Dedifferentiated amniotic fluid mesenchymal stem cell (primary cell): ENCODE measurements at regions not wholly inside any gene's neighbourhood (a gene's known extent, or its start where the extent isn't known, plus 50 kb on each side); places are given as distances from the start of the nearest gene placed in this dataset.

Experiments used
- DNase-seq: peaks from one replicate; pipeline ENCODE4 v3.0.0-alpha.2; 2016; ENCODE audit errors: extremely low spot score

DNA sequence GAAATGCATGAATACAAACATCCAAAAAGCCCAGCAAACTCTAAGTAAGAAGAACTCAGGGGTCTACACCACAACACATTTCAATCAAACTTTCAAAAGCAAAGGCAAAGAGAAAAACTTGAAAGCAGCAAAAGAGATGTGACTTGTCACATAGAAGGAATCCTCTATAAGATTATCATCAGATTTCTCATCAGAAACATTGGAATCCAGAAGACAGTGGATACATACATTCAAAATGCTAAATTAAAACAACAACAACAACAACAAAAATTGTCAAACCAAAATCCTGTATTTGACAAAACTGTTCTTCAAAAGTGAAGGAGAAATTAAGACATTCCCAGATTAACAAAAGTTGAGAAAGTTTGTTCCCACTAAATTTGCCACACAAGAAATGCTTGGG is 362.7 kb downstream of the ZNF608 start:
- no peak for DNase-seq

DNA sequence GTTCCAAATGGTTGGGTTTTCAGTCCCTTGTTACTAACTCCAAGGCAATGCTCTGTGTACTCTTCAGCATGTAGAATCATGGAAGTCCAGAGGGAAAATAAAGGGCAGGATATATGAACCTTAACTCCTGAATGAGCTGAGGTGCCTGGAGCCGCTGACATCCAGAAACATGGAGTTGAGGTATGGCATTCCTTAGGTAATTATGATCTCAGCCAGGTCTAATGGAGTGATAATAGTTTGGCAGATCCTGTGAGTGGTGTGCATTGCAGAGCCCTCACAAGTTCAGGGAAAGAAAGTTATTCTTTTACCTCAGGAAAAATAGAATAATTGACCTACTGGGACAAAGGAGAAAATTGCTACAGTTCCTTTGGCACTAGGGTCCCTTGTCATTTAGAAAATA is 369.1 kb downstream of the ZNF608 start:
- DNase-seq, result no peak

DNA sequence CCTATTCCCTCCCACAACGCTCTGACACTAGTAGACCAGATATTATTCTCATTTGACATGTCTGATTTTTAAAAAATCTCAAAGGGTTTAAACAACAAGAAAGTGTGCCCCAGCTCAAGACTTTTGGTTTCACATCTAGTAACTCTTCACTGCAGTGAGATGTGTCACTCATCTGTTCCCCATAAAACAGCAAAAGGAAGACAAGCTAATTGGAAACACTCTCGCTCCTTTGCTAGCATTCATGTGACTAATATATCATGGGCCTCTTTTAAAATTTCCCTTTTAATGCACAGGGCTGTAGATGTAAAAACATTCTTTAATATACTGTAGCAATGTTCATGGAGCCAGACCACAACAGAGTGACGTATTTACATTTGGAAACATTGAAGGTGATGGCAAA is 372.6 kb downstream of the ZNF608 start:
- DNase-seq, result no peak

DNA sequence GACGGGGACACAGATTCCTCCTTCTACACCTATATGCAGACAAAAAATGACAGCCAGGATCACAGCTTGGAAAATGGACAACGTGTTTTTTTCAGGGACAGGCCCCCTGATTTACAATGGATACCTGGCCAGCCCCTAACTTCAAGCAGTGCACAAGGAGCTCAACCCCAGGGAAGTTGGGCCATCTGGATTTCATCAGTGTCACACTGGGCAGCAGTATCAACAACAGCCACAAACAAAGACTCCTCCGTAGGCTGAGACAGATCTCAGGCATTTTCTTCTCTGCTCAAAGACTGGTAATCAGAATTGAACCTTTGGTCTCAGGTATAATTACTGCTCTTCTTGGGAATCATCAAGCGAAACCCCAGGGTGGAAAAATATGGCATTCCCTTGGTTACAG is 374.0 kb downstream of the ZNF608 start:
- no peak for DNase-seq

DNA sequence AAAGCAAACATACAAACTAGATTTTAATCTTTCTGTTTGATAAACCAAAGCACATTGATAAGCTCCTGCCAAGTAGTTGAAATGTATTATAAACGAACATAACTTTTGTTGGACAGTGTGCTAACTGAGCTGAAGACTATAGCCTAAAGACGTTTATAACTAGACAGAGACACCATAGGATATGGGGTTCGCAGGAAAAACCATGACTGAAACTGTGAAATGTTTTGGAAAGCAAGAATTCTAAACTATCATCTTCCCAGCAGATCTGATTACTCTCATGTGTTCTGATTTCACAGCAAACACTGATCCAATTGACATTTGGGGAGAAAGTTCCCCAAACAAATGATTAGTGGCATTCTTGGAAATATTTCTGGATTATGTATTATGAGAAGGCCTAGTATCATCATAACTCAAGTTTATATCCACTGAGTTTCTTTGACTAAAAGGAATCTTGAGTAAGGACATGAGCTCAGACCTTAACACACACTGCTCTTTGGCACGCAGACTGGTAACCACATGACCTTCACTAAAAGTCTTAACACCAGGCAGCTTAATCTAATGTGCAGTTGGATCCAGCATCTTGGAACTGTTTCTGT is 375.2 kb downstream of the ZNF608 start:
- DNase-seq, result no peak

DNA sequence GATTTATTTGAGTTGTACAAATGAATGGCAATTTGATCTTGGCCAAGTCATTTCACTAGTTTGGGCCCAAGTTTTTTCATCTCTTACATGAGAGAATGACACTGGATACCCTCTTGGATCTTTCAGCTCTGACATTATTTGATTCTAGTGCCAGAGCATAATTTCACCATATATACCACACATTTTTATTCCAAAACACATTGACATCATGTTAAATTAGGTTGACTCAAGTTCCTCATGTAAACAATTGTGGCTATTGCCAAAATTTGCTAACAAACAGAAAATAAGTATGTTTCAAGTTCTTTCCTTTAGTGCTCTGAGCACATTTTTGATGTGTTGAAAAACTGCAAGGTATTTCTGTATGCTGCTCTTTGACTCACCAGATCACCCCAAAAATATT is 375.8 kb downstream of the ZNF608 start:
- DNase-seq, result no peak

DNA sequence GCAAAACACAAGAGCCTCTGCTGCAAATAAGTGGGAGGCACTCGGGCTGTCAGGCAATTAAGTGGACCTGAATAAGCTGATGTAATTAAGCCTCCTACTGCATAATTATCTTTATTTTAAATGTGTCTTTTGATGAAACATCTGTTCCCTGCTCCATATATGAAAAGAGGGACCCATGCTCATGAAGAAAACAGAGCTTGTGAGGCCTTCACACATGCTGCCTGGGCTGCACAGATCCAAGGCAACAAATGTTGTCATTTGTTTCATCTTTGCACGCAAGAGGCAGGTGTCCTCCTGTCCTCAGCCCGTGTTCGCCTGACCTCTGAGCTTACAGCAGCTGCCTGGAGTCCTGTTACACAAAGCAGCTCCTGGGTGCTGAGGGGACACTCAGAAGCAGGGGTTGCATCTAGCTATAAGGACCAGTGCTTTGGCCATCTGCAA is 381.1 kb downstream of the ZNF608 start:
- DNase-seq, result no peak

DNA sequence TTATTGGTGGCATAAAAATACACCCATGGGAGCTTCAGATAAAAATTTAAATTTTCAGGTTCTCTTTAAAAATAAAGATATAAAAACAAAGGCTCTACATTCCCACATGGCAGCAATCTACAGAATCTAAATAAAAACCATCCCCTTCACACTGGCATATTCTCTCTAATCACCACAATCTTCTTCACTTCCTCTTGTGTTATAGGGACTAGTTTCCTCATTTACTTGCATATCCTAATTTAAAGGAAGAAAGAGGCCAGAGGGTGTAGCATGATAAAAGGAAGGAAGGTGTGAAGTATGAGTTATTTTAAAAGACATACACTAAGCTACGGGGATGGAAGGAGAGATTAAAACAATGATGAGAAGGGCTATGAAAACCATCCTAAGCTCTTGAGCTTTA is 390.5 kb downstream of the ZNF608 start:
- no peak for DNase-seq

DNA sequence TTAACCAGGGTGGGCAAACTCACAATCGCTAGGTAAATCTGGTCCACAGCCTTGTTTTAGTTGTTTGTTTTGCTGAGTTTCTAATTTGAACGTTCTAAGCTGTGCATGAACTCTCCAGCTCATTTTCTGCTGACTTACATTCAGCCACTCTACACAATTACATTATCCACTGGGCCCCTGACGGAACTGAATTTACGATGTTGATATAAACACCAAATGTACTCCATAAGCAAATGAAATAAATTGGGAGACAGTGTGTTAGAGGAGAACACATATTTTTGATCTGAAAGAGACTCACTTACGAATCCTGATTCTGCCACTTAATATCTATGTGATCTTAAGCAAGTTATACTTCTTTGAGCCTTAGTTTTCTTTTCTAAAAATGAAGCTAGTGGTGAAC is 393.4 kb downstream of the ZNF608 start:
- DNase-seq, result no peak

DNA sequence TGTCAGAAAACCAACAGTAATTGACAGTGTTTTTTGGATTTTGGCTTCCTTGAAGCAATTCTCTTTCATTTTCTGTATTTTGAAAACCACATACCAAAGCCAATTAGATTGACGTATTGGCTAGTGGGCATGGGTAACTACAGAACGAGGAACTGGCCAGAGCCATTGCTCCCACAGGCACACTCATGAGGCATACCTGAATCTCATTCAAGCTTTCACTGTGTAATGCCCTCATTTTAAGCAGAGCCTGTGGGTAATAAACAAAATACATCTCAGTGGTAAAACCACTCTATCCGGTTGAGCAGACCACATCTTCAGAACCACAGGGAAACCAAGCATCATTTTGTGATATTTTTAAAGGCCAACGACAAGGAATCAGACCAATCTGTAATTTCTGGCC is 394.1 kb downstream of the ZNF608 start:
- no peak for DNase-seq

DNA sequence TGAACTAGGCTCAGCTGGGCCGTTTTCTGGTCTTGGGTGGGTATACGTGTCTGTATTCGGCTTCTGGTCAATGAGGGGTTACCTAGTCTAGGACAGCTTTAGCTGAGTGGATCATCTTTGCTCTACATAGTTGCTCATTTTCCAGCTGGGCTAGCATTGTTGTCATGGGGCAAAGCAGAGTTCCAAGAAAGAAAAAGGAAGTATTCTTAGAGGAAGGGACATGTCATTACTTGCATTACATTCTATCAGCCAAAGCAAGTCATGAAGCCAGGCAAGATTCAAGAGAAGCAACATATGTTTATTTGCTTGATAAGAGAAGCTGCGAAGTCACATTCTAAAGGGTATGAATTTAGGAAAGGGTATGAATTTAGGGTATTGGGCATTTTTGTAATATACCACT is 396.5 kb downstream of the ZNF608 start:
- no peak for DNase-seq

DNA sequence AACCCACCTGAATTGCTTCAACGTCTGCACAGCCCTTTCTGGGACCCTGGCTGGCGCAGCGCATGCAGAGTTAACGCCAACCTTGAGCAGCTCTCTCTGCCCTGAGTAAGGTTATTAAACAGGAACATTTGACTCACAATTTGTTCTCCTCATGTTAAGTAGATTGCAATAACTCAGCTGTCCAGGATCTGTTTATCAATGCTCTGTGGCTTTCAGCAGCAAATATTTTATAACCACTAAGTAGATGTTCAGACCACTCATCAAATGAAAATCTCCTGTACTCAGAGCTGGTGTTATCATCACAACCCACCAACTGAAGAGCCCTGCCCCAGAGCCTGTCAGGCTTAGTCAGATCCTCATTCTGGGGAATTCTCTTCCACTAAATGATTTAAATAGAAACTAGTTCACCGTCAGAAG is 403.0 kb downstream of the ZNF608 start:
- DNase-seq, result peak; percentile 39

DNA sequence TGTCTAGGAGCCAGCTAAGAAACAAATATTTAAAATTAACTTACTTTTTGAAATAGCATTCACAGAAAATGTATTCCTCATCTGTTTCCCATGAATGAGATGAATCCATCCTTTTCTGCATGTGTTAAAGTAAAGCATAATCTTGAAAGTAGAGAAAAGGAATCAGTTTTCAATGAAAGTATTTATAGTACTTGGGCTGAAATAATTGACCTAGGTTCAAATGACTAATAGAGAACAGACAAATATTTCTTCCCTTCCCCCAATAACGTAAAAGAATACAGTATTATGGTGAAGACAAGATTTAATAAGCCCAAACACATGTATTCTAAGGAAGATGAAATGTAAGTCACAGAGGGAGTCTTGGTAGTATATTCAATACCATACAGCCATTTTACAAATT is 403.5 kb downstream of the ZNF608 start:
- no peak for DNase-seq

DNA sequence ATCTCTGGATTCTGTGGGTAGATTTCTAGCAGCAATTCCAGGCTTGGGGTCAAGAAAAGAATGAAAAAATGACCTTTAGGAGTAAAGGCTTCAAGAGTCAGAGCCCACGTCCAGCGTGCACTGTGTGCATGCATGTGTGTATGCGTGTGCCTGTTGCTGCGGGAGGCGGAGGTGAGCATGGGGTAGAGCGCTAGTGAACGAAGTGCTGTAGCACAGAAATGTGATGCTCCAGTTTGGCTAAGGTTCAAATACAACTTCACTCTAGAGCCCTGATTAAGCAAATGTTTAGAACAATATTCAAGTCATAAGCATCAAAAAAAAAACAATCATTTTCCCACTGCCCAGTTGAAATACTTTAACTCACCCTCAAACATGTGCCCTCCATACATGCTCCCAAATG is 403.9 kb downstream of the ZNF608 start:
- no peak for DNase-seq

DNA sequence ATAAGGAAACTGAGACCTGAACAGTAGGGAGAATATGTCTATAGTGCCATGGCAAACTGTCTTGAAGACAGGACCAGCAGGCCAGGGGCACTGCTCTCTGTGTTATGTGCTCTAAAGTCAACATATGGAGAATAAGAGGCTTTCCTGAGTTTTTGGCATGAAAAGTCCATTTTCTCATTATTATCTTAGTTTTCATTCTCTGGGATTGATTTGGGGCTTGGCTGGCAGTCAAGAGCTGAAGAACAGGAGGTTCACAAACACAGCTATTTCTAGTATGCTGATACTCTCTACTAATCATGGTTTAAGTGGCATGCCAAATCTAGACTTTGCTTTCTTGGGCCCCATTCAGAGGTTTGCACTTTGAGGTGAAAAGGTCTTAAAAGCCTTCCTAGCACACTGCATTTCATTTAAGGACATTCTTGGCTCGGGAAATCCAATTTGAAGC is 404.4 kb downstream of the ZNF608 start:
- DNase-seq, result peak; percentile 58

DNA sequence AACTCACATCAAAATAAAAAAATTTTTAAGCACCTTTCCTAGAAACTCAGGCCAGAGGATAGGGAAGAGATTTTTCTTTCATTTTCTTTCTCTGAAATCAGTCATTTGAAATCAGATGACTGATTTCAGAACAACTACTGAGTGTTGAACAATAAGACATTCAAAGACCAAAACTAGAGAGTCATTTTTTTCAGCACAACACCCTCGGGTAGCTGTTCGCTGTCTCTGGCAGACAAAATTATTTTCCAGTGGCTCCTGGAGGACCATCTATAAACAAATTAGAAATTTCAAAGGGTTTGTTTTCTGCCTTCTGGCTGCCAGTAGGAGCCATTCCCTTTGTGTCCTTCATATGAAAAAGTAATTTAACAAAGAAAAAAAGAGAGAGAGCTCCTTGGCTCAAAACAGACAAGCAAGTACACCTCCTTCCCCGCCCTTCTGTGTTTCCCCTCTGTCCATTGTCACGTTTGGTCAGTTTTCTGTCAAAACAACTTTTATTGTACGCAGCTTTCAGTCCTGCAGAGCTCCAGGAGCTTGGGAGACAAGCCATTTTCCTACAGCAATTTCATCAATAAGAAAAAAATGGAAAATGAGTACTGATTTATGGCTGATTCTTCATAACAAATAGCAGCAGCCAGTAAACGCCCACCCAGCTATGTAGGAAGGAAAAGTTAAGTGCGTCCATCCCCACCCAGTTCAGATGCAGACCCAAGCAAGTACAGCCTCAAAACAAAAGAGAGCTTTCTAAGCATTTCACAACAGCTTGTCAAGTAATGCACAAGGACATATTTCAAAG is 405.2 kb downstream of the ZNF608 start:
- DNase-seq, result no peak

DNA sequence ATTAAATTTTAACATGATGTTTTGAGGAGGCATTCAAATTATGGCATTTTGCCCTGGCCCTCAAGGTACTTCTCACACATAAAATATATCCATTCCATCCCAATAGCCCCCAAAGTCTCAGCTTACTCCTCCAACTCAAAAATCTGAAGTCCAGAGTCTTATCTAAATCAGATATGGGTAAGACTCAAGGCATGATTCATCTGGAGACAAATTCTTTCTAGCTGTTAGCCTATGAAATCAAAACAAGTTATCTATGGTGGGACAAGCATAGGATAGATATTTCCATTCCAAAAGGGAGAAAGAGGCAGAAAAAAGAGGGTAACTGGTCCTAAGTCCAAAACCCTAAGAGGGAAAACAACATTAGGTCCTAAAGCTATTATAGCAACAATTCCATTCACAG is 408.4 kb downstream of the ZNF608 start:
- no peak for DNase-seq

DNA sequence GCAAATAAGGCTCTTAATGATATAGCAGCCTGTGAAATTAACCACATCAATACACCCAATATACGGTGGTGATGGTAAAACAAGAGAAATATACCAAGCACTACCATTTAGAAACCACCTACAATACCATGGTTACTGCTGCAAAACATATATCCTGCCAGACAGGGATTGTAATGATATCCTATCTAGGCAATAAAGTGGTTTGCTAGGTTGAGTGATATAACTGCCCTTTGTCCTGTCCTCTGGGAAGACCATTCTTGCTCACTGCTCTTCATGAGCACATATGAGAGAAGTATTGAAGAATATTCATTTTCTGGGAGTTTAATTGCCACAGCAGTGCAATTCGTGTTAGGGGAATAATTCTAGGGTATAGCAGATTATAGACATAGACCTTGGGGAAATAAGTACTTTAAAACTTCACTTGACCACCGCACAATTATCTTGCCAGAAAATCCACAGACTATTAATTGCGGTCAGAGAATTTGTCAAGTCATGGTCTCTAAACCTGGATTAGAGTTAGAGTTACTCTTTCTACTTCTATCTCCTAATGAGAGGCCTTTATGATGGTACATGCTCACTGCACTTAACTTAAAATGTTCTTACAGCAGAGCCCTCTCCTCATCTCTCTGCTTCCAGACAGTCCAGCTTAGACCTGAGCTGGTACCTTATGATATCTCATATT is 413.0 kb downstream of the ZNF608 start:
- no peak for DNase-seq

DNA sequence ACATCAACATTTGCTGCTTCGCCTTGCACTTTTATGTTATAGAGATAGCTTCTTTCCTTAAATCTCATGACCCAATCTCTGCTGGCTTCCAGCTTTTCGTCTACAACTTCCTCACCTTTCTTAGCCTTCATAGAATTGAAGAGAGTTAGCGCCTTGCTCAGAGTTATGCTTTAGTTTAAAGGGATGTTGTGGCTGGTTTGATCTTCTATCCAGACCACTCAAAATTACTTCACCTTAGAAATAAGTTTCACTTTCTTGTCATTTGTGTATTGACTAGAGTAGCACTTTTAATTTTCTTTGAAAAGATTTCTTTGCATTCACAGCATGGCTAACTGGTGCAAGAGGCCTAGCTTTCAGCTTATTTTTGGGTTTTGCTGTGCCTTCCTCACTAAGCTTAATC is 414.2 kb downstream of the ZNF608 start:
- DNase-seq, result no peak

DNA sequence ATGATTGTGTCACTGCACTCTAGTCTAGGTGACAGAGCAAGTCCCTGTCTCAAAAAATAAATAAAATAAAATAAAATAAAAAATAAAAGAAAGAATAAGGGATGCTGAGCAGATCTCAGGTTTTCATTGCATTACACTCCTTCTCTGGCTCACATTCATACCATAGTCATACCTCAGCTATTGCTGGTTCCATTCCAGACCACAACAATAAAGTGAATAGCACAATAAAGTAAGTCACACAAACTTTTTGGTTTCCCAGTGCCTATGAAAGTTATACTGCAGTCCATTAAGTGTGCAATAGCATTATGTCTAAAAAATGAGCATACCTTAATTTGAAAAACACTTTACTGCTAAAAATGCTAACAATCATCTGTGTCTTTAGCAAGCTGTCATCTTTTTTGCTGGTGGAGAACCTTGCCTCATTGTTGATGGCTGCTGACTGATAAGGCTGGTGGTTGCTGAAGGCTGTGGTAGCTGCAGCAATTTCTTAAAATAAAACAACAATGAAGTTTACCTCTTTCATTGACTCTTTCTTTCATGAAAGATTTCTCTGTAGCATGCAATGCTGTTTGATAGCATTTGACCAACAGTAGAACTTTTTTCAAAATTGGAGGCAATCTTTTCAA is 415.7 kb downstream of the ZNF608 start:
- DNase-seq, result no peak

DNA sequence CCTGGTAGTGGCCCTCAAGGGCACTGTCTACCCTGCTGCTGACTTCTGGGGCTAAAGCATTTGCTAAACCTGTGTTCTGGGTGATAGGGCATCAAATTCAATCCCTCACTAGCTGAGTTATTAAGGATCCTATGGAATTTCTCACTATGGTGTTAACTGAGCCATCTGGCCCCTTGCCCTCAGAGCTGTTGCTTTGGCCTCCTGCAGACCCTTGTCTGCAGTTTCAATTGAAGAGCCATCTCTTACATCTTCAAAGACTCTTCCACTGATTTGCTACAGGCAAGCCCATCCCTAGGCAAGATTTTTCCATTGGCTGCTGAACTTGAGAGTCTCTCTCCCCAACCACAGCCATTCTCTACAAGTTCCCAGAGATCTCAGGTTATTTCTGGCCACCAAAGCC is 418.2 kb downstream of the ZNF608 start:
- DNase-seq, result no peak

DNA sequence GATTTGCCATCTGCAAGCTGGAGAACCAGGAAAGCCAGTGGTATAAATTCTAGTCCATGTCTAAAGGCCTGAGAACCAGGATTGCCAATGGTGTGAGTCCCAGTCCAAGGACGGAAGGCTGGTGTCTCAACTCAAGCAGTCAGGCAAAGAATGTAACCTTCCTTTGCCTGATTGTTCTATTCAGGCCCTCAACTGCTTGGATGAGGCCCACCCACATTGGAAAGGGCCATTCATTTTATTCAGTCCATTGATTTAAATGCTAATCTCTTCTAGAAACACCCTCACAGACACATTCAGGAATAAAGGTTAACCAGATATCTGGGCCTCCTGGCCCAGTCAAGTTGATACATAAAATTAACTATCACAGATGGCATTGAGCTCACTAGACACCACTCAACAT is 427.8 kb downstream of the ZNF608 start:
- no peak for DNase-seq

DNA sequence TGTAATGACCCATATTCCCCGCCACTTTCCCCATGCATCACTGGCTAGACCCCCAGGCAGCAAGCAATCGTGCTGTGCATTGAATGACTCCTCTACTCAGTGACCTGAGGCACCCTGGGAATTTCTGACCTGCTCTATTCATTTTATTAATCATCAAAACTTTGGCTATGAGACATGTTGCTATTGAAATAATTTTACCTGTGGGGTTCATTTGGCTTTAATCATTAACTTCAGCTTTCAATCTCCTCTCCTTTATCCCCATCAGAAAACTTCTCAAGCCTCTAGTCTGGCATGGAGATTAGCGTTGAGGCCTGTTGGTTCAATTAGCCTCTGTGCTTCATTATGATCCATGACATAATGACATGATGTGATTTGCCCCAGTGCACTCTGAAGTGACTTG is 429.0 kb downstream of the ZNF608 start:
- no peak for DNase-seq
